GM23338 (cell line): ENCODE measurements at regions not wholly inside any gene's neighbourhood (a gene's known extent, or its start where the extent isn't known, plus 50 kb on each side); places are given as distances from the start of the nearest gene placed in this dataset.

ENCODE experiments used
- ATAC-seq: fragments of 200-7000 bp; cut with Tn5 transposase; 3 replicates; pipeline ENCODE4 v1.9.1; 2020
- DNase-seq: peaks from one replicate; pipeline ENCODE4 v3.0.0-alpha.2; 2015; ENCODE audit warnings: low spot score
- H2AFZ ChIP-seq: fragments of 200-600 bp; sonication (generic); 2 replicates; pipeline ENCODE4 v1.8.0; 2016; ENCODE audit warnings: antibody characterized with exemption, mild to moderate bottlenecking, moderate library complexity
- H3F3A ChIP-seq: fragments of 200-600 bp; sonication (generic); replicated peaks from 2 replicates; pipeline ENCODE4 v1.8.0; 2017; ENCODE audit warnings: antibody characterized with exemption, mixed run types, low read depth
- H3K27ac ChIP-seq: fragments of 200-600 bp; sonication (generic); 2 replicates; pipeline ENCODE4 v1.6.1; 2016; ENCODE audit warnings: low read depth
- H3K27me3 ChIP-seq: fragments of 200-600 bp; sonication (generic); 2 replicates; pipeline ENCODE4 v1.8.0; 2016; ENCODE audit warnings: mild to moderate bottlenecking, mixed run types, moderate library complexity; ENCODE audit not compliant: insufficient read depth
- H3K36me3 ChIP-seq: fragments of 200-600 bp; sonication (generic); 2 replicates; pipeline ENCODE4 v1.8.0; 2016; ENCODE audit warnings: mild to moderate bottlenecking; ENCODE audit not compliant: insufficient read depth
- H3K4me1 ChIP-seq: fragments of 200-600 bp; sonication (generic); 2 replicates; pipeline ENCODE4 v1.8.0; 2016; ENCODE audit warnings: mild to moderate bottlenecking, moderate library complexity; ENCODE audit not compliant: insufficient read depth
- H3K4me2 ChIP-seq: fragments of 200-600 bp; sonication (generic); 2 replicates; pipeline ENCODE4 v1.7.1; 2017; ENCODE audit warnings: mixed run types
- H3K4me3 ChIP-seq: fragments of 200-600 bp; sonication (generic); 2 replicates; pipeline ENCODE4 v1.6.1; 2016; ENCODE audit warnings: mixed run types
- H3K79me2 ChIP-seq: fragments of 200-600 bp; sonication (generic); replicated peaks from 2 replicates; pipeline ENCODE4 v1.8.0; 2017; ENCODE audit warnings: mild to moderate bottlenecking; ENCODE audit not compliant: insufficient read depth
- H3K9me2 ChIP-seq: fragments of 200-600 bp; sonication (generic); 2 replicates; pipeline ENCODE4 v1.8.0; 2017; ENCODE audit not compliant: insufficient read depth
- H4K20me1 ChIP-seq: fragments of 200-600 bp; sonication (generic); replicated peaks from 2 replicates; pipeline ENCODE4 v1.8.0; 2017; ENCODE audit warnings: mild to moderate bottlenecking; ENCODE audit not compliant: insufficient read depth
- H3K27ac Mint-ChIP-seq: 2 replicates; pipeline ENCODE4 v1.8.0; 2020; ENCODE audit warnings: inconsistent platforms, mild to moderate bottlenecking, moderate library complexity, mixed read lengths
- H3K27me3 Mint-ChIP-seq: 3 replicates; pipeline ENCODE4 v1.8.0; 2022; ENCODE audit warnings: low read depth, mild to moderate bottlenecking, moderate library complexity, mixed read lengths, inconsistent platforms; ENCODE audit not compliant: insufficient read depth, poor library complexity
- H3K36me3 Mint-ChIP-seq: 3 replicates; pipeline ENCODE4 v1.8.0; 2021; ENCODE audit warnings: low read depth, mild to moderate bottlenecking, inconsistent platforms, moderate library complexity, mixed read lengths
- H3K4me1 Mint-ChIP-seq: 3 replicates; pipeline ENCODE4 v1.8.0; 2020; ENCODE audit warnings: mild to moderate bottlenecking, inconsistent platforms, mixed read lengths
- H3K4me3 Mint-ChIP-seq: 3 replicates; pipeline ENCODE4 v1.8.0; 2021; ENCODE audit warnings: moderate library complexity, mild to moderate bottlenecking, inconsistent platforms, mixed read lengths
- H3K9me3 Mint-ChIP-seq: 3 replicates; pipeline ENCODE4 v1.8.0; 2020; ENCODE audit warnings: moderate library complexity, mild to moderate bottlenecking, inconsistent platforms, mixed read lengths
- CREB1 ChIP-seq: fragments of 250-450 bp; sonication (Bioruptor Pico); IDR thresholded peaks from 2 replicates; pipeline ENCODE4 v1.5.0; 2020; ENCODE audit warnings: low read depth, mild to moderate bottlenecking, moderate library complexity
- EZH2 ChIP-seq: fragments of 200-600 bp; sonication (generic); IDR thresholded peaks from one replicate; pipeline ENCODE4 v1.8.0; 2017; ENCODE audit warnings: antibody characterized with exemption, mild to moderate bottlenecking, low read depth; ENCODE audit not compliant: unreplicated experiment
- EZH2phosphoT487 ChIP-seq: fragments of 200-600 bp; sonication (generic); IDR thresholded peaks from one replicate; pipeline ENCODE4 v1.8.1; 2018; ENCODE audit warnings: antibody characterized with exemption; ENCODE audit not compliant: unreplicated experiment
- JUNB ChIP-seq: IDR thresholded peaks from one replicate; pipeline ENCODE4 v1.6.1; 2016; ENCODE audit warnings: antibody characterized with exemption; ENCODE audit not compliant: unreplicated experiment
- STAT1 ChIP-seq: IDR thresholded peaks from one replicate; pipeline ENCODE4 v1.6.1; 2016; ENCODE audit warnings: antibody characterized with exemption; ENCODE audit not compliant: unreplicated experiment
- ZNF114 ChIP-seq: fragments of 250-450 bp; sonication (Bioruptor Pico); IDR thresholded peaks from 2 replicates; pipeline ENCODE4 v1.5.0; 2020; ENCODE audit warnings: mild to moderate bottlenecking, moderate library complexity
- ZNF331 ChIP-seq: fragments of 250-450 bp; sonication (Bioruptor Pico); IDR thresholded peaks from 2 replicates; pipeline ENCODE4 v1.5.0; 2020; ENCODE audit warnings: low read depth, mild to moderate bottlenecking, moderate library complexity
- TF ChIP-seq, protein P1 (sequence below), 2 experiments: fragments of 200-600 bp in 1 of 2; sonication (generic) in 1 of 2; conservative IDR thresholded peaks; 2 replicates each; pipeline versions ENCODE4 v1.5.1 to v1.6.1; 2016 to 2017; ENCODE audit warnings: antibody characterized with exemption in 2 of 2, low read depth in 2 of 2, mild to moderate bottlenecking in 2 of 2, moderate library complexity in 1 of 2

DNA sequence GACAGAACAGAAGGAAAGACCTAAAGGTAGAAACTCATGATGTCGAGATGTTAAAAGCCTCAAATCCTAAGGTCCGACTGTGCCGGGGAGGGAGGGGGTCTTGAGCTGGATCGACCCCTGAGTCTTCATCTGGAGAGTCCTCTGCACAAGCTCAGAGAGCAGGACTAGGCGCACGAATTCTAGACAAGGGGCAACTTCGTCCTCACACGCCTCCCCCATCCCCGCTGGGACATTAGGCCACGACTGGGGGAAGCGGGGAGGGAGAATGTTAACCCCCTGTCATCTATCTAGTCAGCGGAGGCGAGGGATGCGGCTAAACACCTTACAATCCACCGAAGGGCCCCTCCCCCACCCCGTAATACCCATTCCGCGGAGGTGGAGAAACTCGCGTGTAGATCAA is 94.7 kb downstream of the PRKAB2 start:
- H3K9me3 Mint-ChIP-seq = peaks cover 3% of the 10 kb centered on the region; the same call in 2 of the 3 replicates
- no peaks in the 10 kb centered on the region for H3K79me2 ChIP-seq
- no peaks in the 10 kb centered on the region for H3K9me2 ChIP-seq
- H4K20me1 ChIP-seq = peaks cover 3% of the 10 kb centered on the region; the same call in 1 of the 2 replicates
- peak overlapping the region; percentile 60 for H3K4me3 ChIP-seq
- peak; percentile 83 for TF ChIP-seq EZH2
- no peak for TF ChIP-seq EZH2phosphoT487
- no peak for TF ChIP-seq CREB1 (CRISPR knock-in tag)
- no peak overlapping the region for H3K27ac Mint-ChIP-seq
- no peak for ATAC-seq
- H3K36me3 ChIP-seq = no peaks in the 10 kb centered on the region
- DNase-seq = peak; percentile 31
- peak overlapping the region; percentile 87 for H3K4me2 ChIP-seq
- peaks cover 9% of the 10 kb centered on the region for H3K4me1 Mint-ChIP-seq
- H3F3A ChIP-seq = peaks cover 5% of the 10 kb centered on the region
- peaks cover 33% of the 10 kb centered on the region for H3K27me3 Mint-ChIP-seq
- H2AFZ ChIP-seq = peak overlapping the region; percentile 23; the same call in 1 of the 2 replicates
- no peak overlapping the region for H3K4me3 Mint-ChIP-seq
- peaks cover 43% of the 10 kb centered on the region for H3K4me1 ChIP-seq
- peaks cover 100% of the 10 kb centered on the region for H3K27me3 ChIP-seq
- no peak overlapping the region for H3K27ac ChIP-seq
- peaks cover 2% of the 10 kb centered on the region; the same call in 1 of the 3 replicates for H3K36me3 Mint-ChIP-seq

DNA sequence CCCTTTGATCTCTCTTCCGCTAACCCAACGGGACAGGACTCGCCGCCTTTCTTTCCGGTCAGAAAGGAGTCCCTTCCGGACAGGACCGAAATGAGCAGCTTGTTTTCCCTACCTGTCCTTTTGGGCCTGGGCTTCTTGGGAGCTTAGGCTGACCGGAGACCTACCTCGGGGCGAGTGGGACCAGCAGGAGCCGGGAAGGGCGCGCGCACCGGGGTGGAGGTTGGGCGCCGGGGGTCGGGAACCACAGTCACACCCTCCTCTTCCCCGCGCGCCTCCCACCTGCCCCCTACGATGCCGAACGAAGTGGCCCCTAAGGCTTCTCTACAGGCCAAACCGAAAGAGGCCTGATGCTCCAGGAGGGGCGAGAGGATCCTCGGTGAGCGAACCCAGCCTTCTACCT is 95.2 kb downstream of the PRKAB2 start:
- Histone ChIP-seq H4K20me1 (peaks cover 3% of the 10 kb centered on the region; the same call in 1 of the 2 replicates), H3F3A (peaks cover 5% of the 10 kb centered on the region), H3K79me2 (no peaks in the 10 kb centered on the region), H3K4me1 (peaks cover 40% of the 10 kb centered on the region), H3K36me3 (no peaks in the 10 kb centered on the region), H3K27ac (no peak overlapping the region), H3K9me2 (no peaks in the 10 kb centered on the region), H3K4me2 (peak overlapping the region; percentile 87), H3K4me3 (peak overlapping the region; percentile 60), H3K27me3 (peaks cover 100% of the 10 kb centered on the region), H2AFZ (peak overlapping the region; percentile 23; the same call in 1 of the 2 replicates)
- Mint-ChIP-seq H3K4me1 (peaks cover 6% of the 10 kb centered on the region; the same call in 1 of the 3 replicates), H3K36me3 (peaks cover 2% of the 10 kb centered on the region; the same call in 1 of the 3 replicates), H3K4me3 (no peak overlapping the region), H3K27me3 (peaks cover 37% of the 10 kb centered on the region), H3K27ac (no peak overlapping the region), H3K9me3 (peaks cover 3% of the 10 kb centered on the region; the same call in 2 of the 3 replicates)
- ATAC-seq = no peak
- TF ChIP-seq EZH2 (peak; percentile 49), JUNB (no peak)
- DNase-seq = peak; percentile 33

DNA sequence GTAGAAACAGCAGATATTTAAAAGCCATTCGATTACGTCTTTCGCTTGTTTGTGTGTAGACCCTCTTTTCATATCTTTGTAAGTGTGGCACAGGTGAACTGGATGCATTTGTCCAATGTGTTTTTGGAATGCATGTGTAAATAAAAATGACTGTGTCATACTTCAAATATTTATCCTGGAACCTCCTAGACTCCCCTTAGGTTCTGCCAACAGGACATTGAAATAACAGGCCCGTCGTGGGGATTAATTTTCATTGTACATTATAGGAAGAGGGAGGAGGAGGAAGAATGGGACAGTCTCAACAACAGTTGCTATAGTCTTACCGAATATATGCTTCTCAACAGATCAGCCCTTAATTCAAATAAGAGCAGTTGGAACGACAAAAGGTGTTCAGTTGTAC is 95.8 kb downstream of the PRKAB2 start:
- Histone ChIP-seq H4K20me1 (peaks cover 3% of the 10 kb centered on the region; the same call in 1 of the 2 replicates), H3K9me2 (no peaks in the 10 kb centered on the region), H3K4me3 (peak overlapping the region; percentile 60; the same call in 1 of the 2 replicates), H3K4me1 (peaks cover 35% of the 10 kb centered on the region), H3F3A (peaks cover 8% of the 10 kb centered on the region), H3K4me2 (peak overlapping the region; percentile 87; the same call in 1 of the 2 replicates), H3K36me3 (no peaks in the 10 kb centered on the region), H3K27ac (no peak overlapping the region), H3K27me3 (peaks cover 100% of the 10 kb centered on the region), H3K79me2 (no peaks in the 10 kb centered on the region), H2AFZ (no peak overlapping the region)
- no peak for ATAC-seq
- Mint-ChIP-seq H3K4me3 (no peak overlapping the region), H3K27me3 (peaks cover 43% of the 10 kb centered on the region), H3K9me3 (peaks cover 3% of the 10 kb centered on the region; the same call in 2 of the 3 replicates), H3K27ac (no peak overlapping the region), H3K36me3 (peaks cover 2% of the 10 kb centered on the region; the same call in 1 of the 3 replicates), H3K4me1 (peaks cover 8% of the 10 kb centered on the region; the same call in 1 of the 3 replicates)
- DNase-seq = no peak
- TF ChIP-seq, protein P1, sequence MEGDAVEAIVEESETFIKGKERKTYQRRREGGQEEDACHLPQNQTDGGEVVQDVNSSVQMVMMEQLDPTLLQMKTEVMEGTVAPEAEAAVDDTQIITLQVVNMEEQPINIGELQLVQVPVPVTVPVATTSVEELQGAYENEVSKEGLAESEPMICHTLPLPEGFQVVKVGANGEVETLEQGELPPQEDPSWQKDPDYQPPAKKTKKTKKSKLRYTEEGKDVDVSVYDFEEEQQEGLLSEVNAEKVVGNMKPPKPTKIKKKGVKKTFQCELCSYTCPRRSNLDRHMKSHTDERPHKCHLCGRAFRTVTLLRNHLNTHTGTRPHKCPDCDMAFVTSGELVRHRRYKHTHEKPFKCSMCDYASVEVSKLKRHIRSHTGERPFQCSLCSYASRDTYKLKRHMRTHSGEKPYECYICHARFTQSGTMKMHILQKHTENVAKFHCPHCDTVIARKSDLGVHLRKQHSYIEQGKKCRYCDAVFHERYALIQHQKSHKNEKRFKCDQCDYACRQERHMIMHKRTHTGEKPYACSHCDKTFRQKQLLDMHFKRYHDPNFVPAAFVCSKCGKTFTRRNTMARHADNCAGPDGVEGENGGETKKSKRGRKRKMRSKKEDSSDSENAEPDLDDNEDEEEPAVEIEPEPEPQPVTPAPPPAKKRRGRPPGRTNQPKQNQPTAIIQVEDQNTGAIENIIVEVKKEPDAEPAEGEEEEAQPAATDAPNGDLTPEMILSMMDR (conservative IDR thresholded peaks at IDR 0.05; ENCODE audit: low read depth in 2 of 2) = no peak
- TF ChIP-seq EZH2 (peak; percentile 47), ZNF331 (no peak), ZNF114 (CRISPR knock-in tag) (no peak), STAT1 (no peak)
